Sciatic nerve (tissue), 2 donors: ENCODE measurements at regions not wholly inside any gene's neighbourhood (a gene's known extent, or its start where the extent isn't known, plus 50 kb on each side); places are given as distances from the start of the nearest gene placed in this dataset.

Experiments used
- ATAC-seq: fragments of 200-7000 bp; cut with Tn5 transposase; one replicate; pipeline ENCODE4 v1.9.1; 2020; ENCODE audit warnings: mild to moderate bottlenecking, moderate library complexity
- DNase-seq: peaks from one replicate; pipeline ENCODE4 v3.0.0-alpha.2; 2020; ENCODE audit warnings: low spot score
- intact Hi-C: fragments of 100-400 bp; cut with DNase I; formaldehyde crosslinking; loops from one replicate; pipeline ENCODE4 v1.14.2; 2022
- donor health status: DM: no; HTN: no; CAD: no.
- donor health status: DM: no; HTN: no; CAD: no.

GRCh38 chr12:93290391-93290790, 87.3 kb upstream of the NUDT4 start:
- no peak for DNase-seq
- no peak for ATAC-seq
- intact Hi-C loops, result no loop called here

GRCh38 chr12:93292213-93292612, 85.5 kb upstream of the NUDT4 start:
- intact Hi-C loops, result no loop called here
- no peak for ATAC-seq

GRCh38 chr12:93292731-93293566, 84.8 kb upstream of the NUDT4 start:
- intact Hi-C loops, result no loop called here
- DNase-seq (no peak), ATAC-seq (no peak)

More at GRCh38 chr12:93292213-93292612, 85.5 kb upstream of the NUDT4 start:
- no peak for DNase-seq

- DNase-seq (no peak), ATAC-seq (peak; percentile 49)
- intact Hi-C loops, result no loop called here
Measured at GRCh38 chr12:93297032-93297431, 80.7 kb upstream of the NUDT4 start.

GRCh38 chr12:93297536-93297935, 80.2 kb upstream of the NUDT4 start:
- ATAC-seq, result no peak
- intact Hi-C loops, result no loop called here
- DNase-seq, result no peak

GRCh38 chr12:93299262-93299846, 78.4 kb upstream of the NUDT4 start:
- DNase-seq, result no peak
- intact Hi-C loops, result no loop called here
- no peak for ATAC-seq

GRCh38 chr12:93300611-93301021, 77.1 kb upstream of the NUDT4 start:
- ATAC-seq (no peak), DNase-seq (no peak)
- intact Hi-C loops, result no loop called here

- peak; percentile 95 for ATAC-seq
- intact Hi-C loops, result no loop called here
- DNase-seq, result no peak
Measured at GRCh38 chr12:93302331-93303229, 75.1 kb upstream of the NUDT4 start.

- DNase-seq, result no peak
- intact Hi-C loops, result no loop called here
- ATAC-seq, result no peak
Measured at GRCh38 chr12:93306636-93307035, 71.1 kb upstream of the NUDT4 start.

GRCh38 chr12:93308281-93308680, 69.4 kb upstream of the NUDT4 start:
- intact Hi-C loops, result no loop called here
- ATAC-seq, result no peak

GRCh38 chr12:93311827-93312226, 65.9 kb upstream of the NUDT4 start:
- intact Hi-C loops, result no loop called here
- no peak for ATAC-seq
- DNase-seq, result no peak

More at GRCh38 chr12:93308281-93308680, 69.4 kb upstream of the NUDT4 start:
- no peak for DNase-seq

GRCh38 chr12:93314177-93314497, 63.6 kb upstream of the NUDT4 start:
- intact Hi-C loops, result no loop called here
- DNase-seq (no peak), ATAC-seq (no peak)

- ATAC-seq (no peak), DNase-seq (no peak)
- intact Hi-C loops, result no loop called here
Measured at GRCh38 chr12:93315385-93315906, 62.3 kb upstream of the NUDT4 start.

GRCh38 chr12:93315907-93316622, 61.7 kb upstream of the NUDT4 start:
- ATAC-seq (no peak), DNase-seq (no peak)
- intact Hi-C loops, result no loop called here

GRCh38 chr12:93316623-93316971, 61.1 kb upstream of the NUDT4 start:
- ATAC-seq, result no peak
- intact Hi-C loops, result no loop called here

GRCh38 chr12:93317227-93317626, 60.5 kb upstream of the NUDT4 start:
- intact Hi-C loops, result no loop called here
- DNase-seq, result no peak
- ATAC-seq, result no peak

More at GRCh38 chr12:93316623-93316971, 61.1 kb upstream of the NUDT4 start:
- no peak for DNase-seq

GRCh38 chr12:93318720-93319522, 58.8 kb upstream of the NUDT4 start:
- intact Hi-C loops, result no loop called here
- no peak for ATAC-seq
- DNase-seq, result no peak

- intact Hi-C loops, result no loop called here
- DNase-seq (no peak), ATAC-seq (no peak)
Measured at GRCh38 chr12:93319523-93320050, 58.1 kb upstream of the NUDT4 start.
